GM13976 (cell line): ENCODE measurements at regions not wholly inside any gene's neighbourhood (a gene's known extent, or its start where the extent isn't known, plus 50 kb on each side); places are given as distances from the start of the nearest gene placed in this dataset.
"Not testable (repeated sequence)": the region's sequence is repeated elsewhere in the genome, so short reads cannot be mapped to it uniquely, and the experiment has no call there.

Experiments
- DNase-seq: peaks from one replicate; pipeline ENCODE4 v3.0.0; 2012; ENCODE audit warnings: low spot score
- CTCF ChIP-seq: IDR thresholded peaks from 2 replicates; pipeline ENCODE4 v1.5.1; 2012; ENCODE audit warnings: borderline replicate concordance, mild to moderate bottlenecking; ENCODE audit not compliant: insufficient read depth; ENCODE audit errors: extremely low read depth, missing control alignments, control extremely low read depth
- in situ Hi-C: fragments of 300-500 bp; cut with MboI; formaldehyde crosslinking; loops from one replicate; pipeline ENCODE4 v1.12.0; 2022; ENCODE audit warnings: low sequenced_read_pairs, mixed read lengths, inconsistent platforms; ENCODE audit not compliant: unreplicated experiment

- TF ChIP-seq CTCF = no peak
- DNase-seq = no peak
- in situ Hi-C loops = no loop called here
Measured at GRCh38 chr4:66791686-66792085, 753.6 kb downstream of the CENPC start.

GRCh38 chr4:66785479-66785878 is 759.8 kb downstream of the CENPC start:
- in situ Hi-C loops = no loop called here
- no peak for DNase-seq
- TF ChIP-seq CTCF = no peak

- DNase-seq, in situ Hi-C loops: not testable (repeated sequence)
Measured at GRCh38 chr4:66782751-66783150, 762.6 kb downstream of the CENPC start.

- DNase-seq = no peak
- in situ Hi-C loops = no loop called here
- no peak for TF ChIP-seq CTCF
Measured at GRCh38 chr4:66777097-66777496, 768.2 kb downstream of the CENPC start.

GRCh38 chr4:66769441-66769840 is 775.9 kb downstream of the CENPC start:
- TF ChIP-seq CTCF = no peak
- no peak for DNase-seq
- in situ Hi-C loops = no loop called here

- no peak for DNase-seq
- no peak for TF ChIP-seq CTCF
- in situ Hi-C loops = no loop called here
Measured at GRCh38 chr4:66767442-66767841, 777.9 kb downstream of the CENPC start.

- no peak for TF ChIP-seq CTCF
- in situ Hi-C loops = no loop called here
- DNase-seq = no peak
Measured at GRCh38 chr4:66766557-66766956, 778.7 kb downstream of the CENPC start.
